H1 (cell line): ENCODE measurements at regions not wholly inside any gene's neighbourhood (a gene's known extent, or its start where the extent isn't known, plus 50 kb on each side); places are given as distances from the start of the nearest gene placed in this dataset.
"Not testable (repeated sequence)": the region's sequence is repeated elsewhere in the genome, so short reads cannot be mapped to it uniquely, and the experiment has no call there.

ENCODE experiments used
- CTCF ChIA-PET: fragments of 300-600 bp; sonication (Branson Sonifier 250); formaldehyde crosslinking; loops from one replicate; lab custom pipeline; 2021; ENCODE audit not compliant: partially characterized antibody; lab: Charles Lee
- POLR2A ChIA-PET: fragments of 300-600 bp; sonication (Branson Sonifier 250); formaldehyde crosslinking; loops from one replicate; lab custom pipeline; 2021; ENCODE audit warnings: inconsistent platforms; ENCODE audit not compliant: partially characterized antibody; lab: Charles Lee
- DNase-seq, 2 experiments: peaks; one replicate each; pipeline versions ENCODE4 v3.0.0 to v3.0.0-alpha.2; 2010 to 2022; ENCODE audit warnings: low spot score in 2 of 2, low read depth in 1 of 2, mixed read lengths in 1 of 2
- FAIRE-seq: peaks from 2 replicates; lab custom pipeline; 2011; peaks lifted over from hg19 to GRCh38; lab: Jason Lieb, UNC
- H2AFZ ChIP-seq: 2 replicates; pipeline ENCODE4 v1.8.1; 2012; ENCODE audit warnings: low read length, inconsistent platforms
- H2AK5ac ChIP-seq: 2 replicates; pipeline ENCODE4 v1.6.1; 2013; ENCODE audit warnings: low read depth, low read length
- H2BK120ac ChIP-seq: replicated peaks from 2 replicates; pipeline ENCODE3; 2013; ENCODE audit warnings: low read depth, low read length, inconsistent platforms
- H2BK12ac ChIP-seq: 2 replicates; pipeline ENCODE4 v1.6.1; 2013; ENCODE audit warnings: low read depth, low read length
- H2BK15ac ChIP-seq: 2 replicates; pipeline ENCODE4 v1.6.1; 2013; ENCODE audit warnings: low read length
- H2BK20ac ChIP-seq: 2 replicates; pipeline ENCODE4 v1.6.1; 2013; ENCODE audit warnings: low read length
- H2BK5ac ChIP-seq: 2 replicates; pipeline ENCODE4 v1.6.1; 2013; ENCODE audit warnings: low read depth, low read length
- H3K14ac ChIP-seq: 2 replicates; pipeline ENCODE4 v1.6.1; 2013; ENCODE audit warnings: inconsistent platforms; ENCODE audit not compliant: insufficient read length
- H3K18ac ChIP-seq: 2 replicates; pipeline ENCODE4 v1.6.1; 2013; ENCODE audit warnings: low read length; ENCODE audit errors: extremely low read depth
- H3K23ac ChIP-seq: 2 replicates; pipeline ENCODE4 v1.6.1; 2013; ENCODE audit warnings: inconsistent platforms; ENCODE audit not compliant: insufficient read length
- H3K23me2 ChIP-seq: 2 replicates; pipeline ENCODE4 v1.6.1; 2013; ENCODE audit warnings: low read depth, low read length
- H3K27ac ChIP-seq: 2 replicates; pipeline ENCODE4 v1.6.1; 2011; ENCODE audit warnings: low read depth, low read length, inconsistent platforms
- H3K27me3 ChIP-seq, 4 experiments: replicated peaks in 1 of 4; 1 replicate in 1 of 4; 2 replicates in 3 of 4; pipeline versions ENCODE4 v1.6.1 to v1.8.1; 2011 to 2013; ENCODE audit warnings: low read length in 3 of 4, mild to moderate bottlenecking in 3 of 4, inconsistent platforms in 2 of 4, mixed read lengths in 2 of 4, moderate library complexity in 1 of 4; ENCODE audit not compliant: control insufficient read depth in 3 of 4, insufficient read depth in 3 of 4; ENCODE audit errors: extremely low read depth in 1 of 4
- H3K36me3 ChIP-seq, 4 experiments: 2 replicates each; pipeline versions ENCODE4 v1.6.1 to v1.8.1; 2011 to 2013; ENCODE audit warnings: mild to moderate bottlenecking in 4 of 4, low read length in 3 of 4, moderate library complexity in 2 of 4, control low read depth in 1 of 4, inconsistent platforms in 1 of 4; ENCODE audit not compliant: insufficient read depth in 4 of 4, control insufficient read depth in 2 of 4
- H3K4ac ChIP-seq: replicated peaks from 2 replicates; pipeline ENCODE3; 2013; ENCODE audit warnings: low read length, low read depth, mixed read lengths, inconsistent platforms; ENCODE audit not compliant: insufficient read length
- H3K4me1 ChIP-seq, 4 experiments: replicated peaks in 1 of 4; 1 replicate in 1 of 4; 2 replicates in 3 of 4; pipeline versions ENCODE4 v1.6.1 to v1.8.1; 2011 to 2013; ENCODE audit warnings: low read length in 3 of 4, inconsistent platforms in 2 of 4, mixed read lengths in 1 of 4; ENCODE audit not compliant: insufficient read depth in 4 of 4, control insufficient read depth in 3 of 4
- H3K4me2 ChIP-seq, 2 experiments: 2 replicates each; pipeline versions ENCODE4 v1.6.1 to v1.8.1; 2011 to 2013; ENCODE audit warnings: low read depth in 2 of 2, low read length in 2 of 2, control low read depth in 1 of 2, inconsistent platforms in 1 of 2, mild to moderate bottlenecking in 1 of 2; ENCODE audit not compliant: insufficient read depth in 1 of 2
- H3K4me3 ChIP-seq, 4 experiments: fragments of 200-600, 300-600 bp in 1 of 4; sonication (generic), shearing (Covaris generic), sonication (Bioruptor Twin) in 1 of 4; 2 replicates each; pipeline versions ENCODE4 v1.5.1 to v1.8.1; 2011 to 2016; ENCODE audit warnings: low read length in 4 of 4, low read depth in 3 of 4, control low read depth in 2 of 4, inconsistent platforms in 2 of 4, mild to moderate bottlenecking in 2 of 4, mixed read lengths in 1 of 4, moderate library complexity in 1 of 4; ENCODE audit not compliant: insufficient read depth in 2 of 4; ENCODE audit errors: extremely low read depth in 1 of 4
- H3K56ac ChIP-seq: replicated peaks from 2 replicates; pipeline ENCODE3; 2013; ENCODE audit warnings: low read depth, mild to moderate bottlenecking, mixed read lengths, low read length, inconsistent platforms; ENCODE audit not compliant: insufficient read length
- H3K79me1 ChIP-seq: 2 replicates; pipeline ENCODE4 v1.6.1; 2013; ENCODE audit warnings: low read depth, low read length, control low read depth
- H3K79me2 ChIP-seq, 2 experiments: 2 replicates each; pipeline versions ENCODE4 v1.6.1 to v1.8.1; 2012 to 2013; ENCODE audit warnings: low read length in 2 of 2, mild to moderate bottlenecking in 2 of 2, inconsistent platforms in 1 of 2; ENCODE audit not compliant: insufficient read depth in 2 of 2, control insufficient read depth in 1 of 2
- H3K9ac ChIP-seq, 4 experiments: replicated peaks in 1 of 4; 1 replicate in 1 of 4; 2 replicates in 3 of 4; pipeline versions ENCODE4 v1.6.1 to v1.8.1; 2011 to 2013; ENCODE audit warnings: low read depth in 3 of 4, low read length in 3 of 4, control low read depth in 2 of 4, mild to moderate bottlenecking in 2 of 4, moderate library complexity in 2 of 4, inconsistent platforms in 1 of 4; ENCODE audit errors: extremely low read depth in 1 of 4
- H3K9me3 ChIP-seq, 2 experiments: 2 replicates each; pipeline versions ENCODE4 v1.6.1 to v1.8.1; 2012 to 2013; ENCODE audit warnings: mild to moderate bottlenecking in 2 of 2, moderate library complexity in 2 of 2, control low read depth in 1 of 2, inconsistent platforms in 1 of 2, low read depth in 1 of 2, low read length in 1 of 2, mixed read lengths in 1 of 2; ENCODE audit not compliant: insufficient read depth in 2 of 2
- H4K20me1 ChIP-seq, 2 experiments: replicated peaks in 1 of 2; 2 replicates each; pipeline versions ENCODE3 to v1.8.1; 2011 to 2013; ENCODE audit warnings: inconsistent platforms in 2 of 2, low read length in 2 of 2, mild to moderate bottlenecking in 1 of 2; ENCODE audit not compliant: insufficient read depth in 2 of 2, control insufficient read depth in 1 of 2
- H4K5ac ChIP-seq: 2 replicates; pipeline ENCODE4 v1.6.1; 2013; ENCODE audit warnings: low read length, low read depth, mixed read lengths, inconsistent platforms; ENCODE audit not compliant: insufficient read length
- H4K8ac ChIP-seq: 2 replicates; pipeline ENCODE4 v1.8.0; 2013; ENCODE audit warnings: mild to moderate bottlenecking, moderate library complexity, low read length, inconsistent platforms; ENCODE audit not compliant: insufficient read depth; ENCODE audit errors: extremely low read depth
- H4K91ac ChIP-seq: replicated peaks from 2 replicates; pipeline ENCODE3; 2013; ENCODE audit warnings: low read length, mixed read lengths, inconsistent platforms; ENCODE audit not compliant: insufficient read length
- EP300 ChIP-seq, 2 experiments: IDR thresholded peaks; 1 replicate in 1 of 2; 2 replicates in 1 of 2; pipeline ENCODE4 v1.6.1; 2011 to 2012; ENCODE audit warnings: low read depth in 2 of 2, low read length in 2 of 2, mild to moderate bottlenecking in 2 of 2, borderline replicate concordance in 1 of 2, inconsistent platforms in 1 of 2, moderate library complexity in 1 of 2
- WGBS, 2 experiments: shearing (Covaris generic) in 1 of 2; methylation state at CpG; one replicate each; pipeline versions ENCODE4 v1.1.6 to v1.1.7; 2013 to 2015; ENCODE audit warnings: low lambda C conversion rate in 2 of 2, mixed read lengths in 2 of 2, inconsistent platforms in 1 of 2, low coverage in 1 of 2, missing lambda C conversion rate in 1 of 2; ENCODE audit not compliant: insufficient replicate concordance in 2 of 2, insufficient coverage in 1 of 2, insufficient read length in 1 of 2; ENCODE audit errors: extremely low coverage in 1 of 2, missing lambda C conversion rate in 1 of 2; 5-methylcytosine and 5-hydroxymethylcytosine counted together

DNA sequence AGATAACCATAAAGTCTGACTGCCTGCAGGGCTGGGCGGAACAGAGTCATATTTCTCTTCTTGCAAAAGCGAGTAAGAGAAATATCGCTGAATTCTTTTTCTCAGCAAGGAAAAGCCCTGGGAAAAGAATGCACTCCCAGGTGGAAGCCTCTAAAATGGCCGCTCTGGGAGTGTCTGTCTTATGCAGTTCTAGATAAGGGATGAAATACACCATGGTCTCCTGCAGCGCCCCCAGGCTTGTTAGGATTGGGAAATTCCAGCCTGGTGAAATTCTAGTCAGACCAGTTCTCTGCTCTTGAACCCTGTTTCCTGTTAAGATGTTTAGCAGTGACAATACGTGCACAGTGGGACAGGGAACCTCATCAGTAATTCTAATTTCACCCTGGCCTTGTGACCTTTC lies 362.2 kb downstream of the GJA1 start:
- H3K27me3 ChIP-seq, H3K4me1 ChIP-seq, H3K18ac ChIP-seq, H2BK12ac ChIP-seq, H4K5ac ChIP-seq, DNase-seq, H3K4me2 ChIP-seq, H2BK5ac ChIP-seq, POLR2A ChIA-PET, H3K56ac ChIP-seq, H3K14ac ChIP-seq, FAIRE-seq, H3K79me1 ChIP-seq, H2BK15ac ChIP-seq, H3K23ac ChIP-seq: not testable (repeated sequence)
- H3K9me3 ChIP-seq = peaks cover 10 to 12% of the 10 kb centered on the region in 2 experiments; a peak in 3 of 4 replicates
- TF ChIP-seq EP300 (IDR thresholded peaks at IDR 0.05; ENCODE audit: borderline replicate concordance in 1 of 2, low read depth in 2 of 2, low read length in 2 of 2) = peak in 1 of 2 experiments; percentile 89; a peak in 1 of 3 replicates
- TF ChIP-seq, all 59 proteins: peak for 1; not testable (repeated sequence) for 58
- H2AK5ac ChIP-seq, H4K91ac ChIP-seq, H3K4me3 ChIP-seq, H3K79me2 ChIP-seq, H3K9ac ChIP-seq, H3K23me2 ChIP-seq, H3K27ac ChIP-seq, H4K8ac ChIP-seq, H4K20me1 ChIP-seq, H3K4ac ChIP-seq, CTCF ChIA-PET, H2AFZ ChIP-seq, H3K36me3 ChIP-seq, H2BK20ac ChIP-seq, H2BK120ac ChIP-seq: not testable (repeated sequence)
- 94% methylated on average over 6 of the region's 6 CpGs; no CpG with 5 or more reads in 1 of the 2 experiments for WGBS, 2 experiments

DNA sequence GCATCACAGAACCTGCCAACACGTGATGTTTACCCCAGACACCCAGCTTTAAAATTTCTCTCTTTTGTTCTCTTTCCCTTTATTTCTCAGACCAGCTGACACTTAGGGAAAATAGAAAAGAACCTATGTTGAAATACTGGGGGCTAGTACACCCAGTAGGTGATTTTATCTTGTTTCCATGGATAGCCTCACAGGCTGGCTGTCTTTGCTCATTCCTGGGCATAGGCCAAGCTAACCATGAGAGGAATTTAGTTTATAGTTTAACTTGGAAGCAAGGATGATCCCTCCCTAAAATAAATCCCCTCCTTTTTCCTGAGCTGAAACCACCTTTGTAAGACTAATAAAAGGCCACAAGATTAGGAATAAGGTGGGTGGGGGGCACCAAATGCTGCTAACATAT lies 362.7 kb downstream of the GJA1 start:
- H3K23me2 ChIP-seq, H2BK120ac ChIP-seq, DNase-seq, H3K4ac ChIP-seq, H3K23ac ChIP-seq, FAIRE-seq, H4K91ac ChIP-seq, H3K27ac ChIP-seq, H3K4me2 ChIP-seq, H4K5ac ChIP-seq, H3K56ac ChIP-seq, POLR2A ChIA-PET, H2BK15ac ChIP-seq, H3K27me3 ChIP-seq, H3K79me1 ChIP-seq, H2BK20ac ChIP-seq, H3K18ac ChIP-seq, H2BK5ac ChIP-seq, H2BK12ac ChIP-seq, H3K4me3 ChIP-seq, H4K20me1 ChIP-seq, H2AFZ ChIP-seq, H3K79me2 ChIP-seq, H3K14ac ChIP-seq, H2AK5ac ChIP-seq, H4K8ac ChIP-seq, H3K9ac ChIP-seq, H3K36me3 ChIP-seq, H3K4me1 ChIP-seq: not testable (repeated sequence)
- peaks cover 10 to 12% of the 10 kb centered on the region in 2 experiments; a peak in 3 of 4 replicates for H3K9me3 ChIP-seq
- CTCF ChIA-PET = interaction anchor here (0.9 kb wide), 1 partner anchor 63 kb away, joined by 4 read pairs; no protein-coding TSS in a partner anchor
- 92% methylated on average over 1 of the region's 1 CpG; no CpG with 5 or more reads in 1 of the 2 experiments for WGBS, 2 experiments
